GM23338 (cell line): ENCODE measurements at regions not wholly inside any gene's neighbourhood (a gene's known extent, or its start where the extent isn't known, plus 50 kb on each side); places are given as distances from the start of the nearest gene placed in this dataset.

Experiments
- CREB1 ChIP-seq: fragments of 250-450 bp; sonication (Bioruptor Pico); IDR thresholded peaks from 2 replicates; pipeline ENCODE4 v1.5.0; 2020; ENCODE audit warnings: low read depth, mild to moderate bottlenecking, moderate library complexity
- EZH2phosphoT487 ChIP-seq: fragments of 200-600 bp; sonication (generic); IDR thresholded peaks from one replicate; pipeline ENCODE4 v1.8.1; 2018; ENCODE audit warnings: antibody characterized with exemption; ENCODE audit not compliant: unreplicated experiment
- JUNB ChIP-seq: IDR thresholded peaks from one replicate; pipeline ENCODE4 v1.6.1; 2016; ENCODE audit warnings: antibody characterized with exemption; ENCODE audit not compliant: unreplicated experiment
- NANOG ChIP-seq: IDR thresholded peaks from 2 replicates; pipeline ENCODE4 v1.6.1; 2016; ENCODE audit warnings: antibody characterized with exemption, borderline replicate concordance
- POLR2AphosphoS5 ChIP-seq: IDR thresholded peaks from 2 replicates; pipeline ENCODE4 v1.6.1; 2016; ENCODE audit warnings: antibody characterized with exemption, low read depth
- STAT1 ChIP-seq: IDR thresholded peaks from one replicate; pipeline ENCODE4 v1.6.1; 2016; ENCODE audit warnings: antibody characterized with exemption; ENCODE audit not compliant: unreplicated experiment
- ZNF114 ChIP-seq: fragments of 250-450 bp; sonication (Bioruptor Pico); IDR thresholded peaks from 2 replicates; pipeline ENCODE4 v1.5.0; 2020; ENCODE audit warnings: mild to moderate bottlenecking, moderate library complexity
- ZNF331 ChIP-seq: fragments of 250-450 bp; sonication (Bioruptor Pico); IDR thresholded peaks from 2 replicates; pipeline ENCODE4 v1.5.0; 2020; ENCODE audit warnings: low read depth, mild to moderate bottlenecking, moderate library complexity
- TF ChIP-seq, protein P1 (sequence below): fragments of 250-450 bp; sonication (Bioruptor Pico); IDR thresholded peaks from 2 replicates; pipeline ENCODE4 v1.5.0; 2020; ENCODE audit warnings: mild to moderate bottlenecking, moderate library complexity
- TF ChIP-seq, protein P2 (sequence below), 2 experiments: fragments of 200-600 bp in 1 of 2; sonication (generic) in 1 of 2; conservative IDR thresholded peaks; 2 replicates each; pipeline versions ENCODE4 v1.5.1 to v1.6.1; 2016 to 2017; ENCODE audit warnings: antibody characterized with exemption in 2 of 2, low read depth in 2 of 2, mild to moderate bottlenecking in 2 of 2, moderate library complexity in 1 of 2

DNA sequence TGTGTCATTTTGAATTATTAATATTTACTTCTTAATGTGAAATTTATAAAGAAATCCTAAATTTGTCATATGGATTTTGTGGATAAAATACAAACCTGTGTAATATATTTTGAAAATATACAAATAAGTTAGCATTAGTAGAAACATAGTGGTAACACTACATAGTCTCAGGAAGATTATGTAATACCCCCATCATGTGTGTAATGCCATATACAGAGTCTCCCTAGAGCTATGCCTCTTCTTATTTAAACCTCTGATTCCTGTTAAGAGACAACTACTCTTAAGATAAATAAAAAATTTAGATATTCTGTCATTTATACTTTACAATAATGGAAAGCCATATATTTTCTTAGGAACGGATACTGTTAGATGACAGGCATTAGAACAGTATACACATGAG is 2012.0 kb upstream of the LRRTM1 start (continued):
- TF ChIP-seq, protein P1, sequence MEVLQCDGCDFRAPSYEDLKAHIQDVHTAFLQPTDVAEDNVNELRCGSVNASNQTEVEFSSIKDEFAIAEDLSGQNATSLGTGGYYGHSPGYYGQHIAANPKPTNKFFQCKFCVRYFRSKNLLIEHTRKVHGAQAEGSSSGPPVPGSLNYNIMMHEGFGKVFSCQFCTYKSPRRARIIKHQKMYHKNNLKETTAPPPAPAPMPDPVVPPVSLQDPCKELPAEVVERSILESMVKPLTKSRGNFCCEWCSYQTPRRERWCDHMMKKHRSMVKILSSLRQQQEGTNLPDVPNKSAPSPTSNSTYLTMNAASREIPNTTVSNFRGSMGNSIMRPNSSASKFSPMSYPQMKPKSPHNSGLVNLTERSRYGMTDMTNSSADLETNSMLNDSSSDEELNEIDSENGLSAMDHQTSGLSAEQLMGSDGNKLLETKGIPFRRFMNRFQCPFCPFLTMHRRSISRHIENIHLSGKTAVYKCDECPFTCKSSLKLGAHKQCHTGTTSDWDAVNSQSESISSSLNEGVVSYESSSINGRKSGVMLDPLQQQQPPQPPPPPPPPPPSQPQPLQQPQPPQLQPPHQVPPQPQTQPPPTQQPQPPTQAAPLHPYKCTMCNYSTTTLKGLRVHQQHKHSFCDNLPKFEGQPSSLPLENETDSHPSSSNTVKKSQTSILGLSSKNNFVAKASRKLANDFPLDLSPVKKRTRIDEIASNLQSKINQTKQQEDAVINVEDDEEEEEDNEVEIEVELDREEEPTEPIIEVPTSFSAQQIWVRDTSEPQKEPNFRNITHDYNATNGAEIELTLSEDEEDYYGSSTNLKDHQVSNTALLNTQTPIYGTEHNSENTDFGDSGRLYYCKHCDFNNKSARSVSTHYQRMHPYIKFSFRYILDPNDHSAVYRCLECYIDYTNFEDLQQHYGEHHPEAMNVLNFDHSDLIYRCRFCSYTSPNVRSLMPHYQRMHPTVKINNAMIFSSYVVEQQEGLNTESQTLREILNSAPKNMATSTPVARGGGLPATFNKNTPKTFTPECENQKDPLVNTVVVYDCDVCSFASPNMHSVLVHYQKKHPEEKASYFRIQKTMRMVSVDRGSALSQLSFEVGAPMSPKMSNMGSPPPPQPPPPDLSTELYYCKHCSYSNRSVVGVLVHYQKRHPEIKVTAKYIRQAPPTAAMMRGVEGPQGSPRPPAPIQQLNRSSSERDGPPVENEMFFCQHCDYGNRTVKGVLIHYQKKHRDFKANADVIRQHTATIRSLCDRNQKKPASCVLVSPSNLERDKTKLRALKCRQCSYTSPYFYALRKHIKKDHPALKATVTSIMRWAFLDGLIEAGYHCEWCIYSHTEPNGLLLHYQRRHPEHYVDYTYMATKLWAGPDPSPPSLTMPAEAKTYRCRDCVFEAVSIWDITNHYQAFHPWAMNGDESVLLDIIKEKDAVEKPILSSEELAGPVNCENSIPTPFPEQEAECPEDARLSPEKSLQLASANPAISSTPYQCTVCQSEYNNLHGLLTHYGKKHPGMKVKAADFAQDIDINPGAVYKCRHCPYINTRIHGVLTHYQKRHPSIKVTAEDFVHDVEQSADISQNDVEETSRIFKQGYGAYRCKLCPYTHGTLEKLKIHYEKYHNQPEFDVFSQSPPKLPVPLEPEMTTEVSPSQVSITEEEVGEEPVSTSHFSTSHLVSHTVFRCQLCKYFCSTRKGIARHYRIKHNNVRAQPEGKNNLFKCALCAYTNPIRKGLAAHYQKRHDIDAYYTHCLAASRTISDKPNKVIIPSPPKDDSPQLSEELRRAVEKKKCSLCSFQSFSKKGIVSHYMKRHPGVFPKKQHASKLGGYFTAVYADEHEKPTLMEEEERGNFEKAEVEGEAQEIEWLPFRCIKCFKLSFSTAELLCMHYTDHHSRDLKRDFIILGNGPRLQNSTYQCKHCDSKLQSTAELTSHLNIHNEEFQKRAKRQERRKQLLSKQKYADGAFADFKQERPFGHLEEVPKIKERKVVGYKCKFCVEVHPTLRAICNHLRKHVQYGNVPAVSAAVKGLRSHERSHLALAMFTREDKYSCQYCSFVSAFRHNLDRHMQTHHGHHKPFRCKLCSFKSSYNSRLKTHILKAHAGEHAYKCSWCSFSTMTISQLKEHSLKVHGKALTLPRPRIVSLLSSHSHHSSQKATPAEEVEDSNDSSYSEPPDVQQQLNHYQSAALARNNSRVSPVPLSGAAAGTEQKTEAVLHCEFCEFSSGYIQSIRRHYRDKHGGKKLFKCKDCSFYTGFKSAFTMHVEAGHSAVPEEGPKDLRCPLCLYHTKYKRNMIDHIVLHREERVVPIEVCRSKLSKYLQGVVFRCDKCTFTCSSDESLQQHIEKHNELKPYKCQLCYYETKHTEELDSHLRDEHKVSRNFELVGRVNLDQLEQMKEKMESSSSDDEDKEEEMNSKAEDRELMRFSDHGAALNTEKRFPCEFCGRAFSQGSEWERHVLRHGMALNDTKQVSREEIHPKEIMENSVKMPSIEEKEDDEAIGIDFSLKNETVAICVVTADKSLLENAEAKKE (CRISPR knock-in tag) = no peak
- TF ChIP-seq JUNB (no peak), NANOG (no peak), EZH2phosphoT487 (no peak), ZNF331 (CRISPR knock-in tag) (no peak), ZNF114 (CRISPR knock-in tag) (no peak), STAT1 (no peak), CREB1 (CRISPR knock-in tag) (no peak), POLR2AphosphoS5 (no peak)
- TF ChIP-seq, protein P2, sequence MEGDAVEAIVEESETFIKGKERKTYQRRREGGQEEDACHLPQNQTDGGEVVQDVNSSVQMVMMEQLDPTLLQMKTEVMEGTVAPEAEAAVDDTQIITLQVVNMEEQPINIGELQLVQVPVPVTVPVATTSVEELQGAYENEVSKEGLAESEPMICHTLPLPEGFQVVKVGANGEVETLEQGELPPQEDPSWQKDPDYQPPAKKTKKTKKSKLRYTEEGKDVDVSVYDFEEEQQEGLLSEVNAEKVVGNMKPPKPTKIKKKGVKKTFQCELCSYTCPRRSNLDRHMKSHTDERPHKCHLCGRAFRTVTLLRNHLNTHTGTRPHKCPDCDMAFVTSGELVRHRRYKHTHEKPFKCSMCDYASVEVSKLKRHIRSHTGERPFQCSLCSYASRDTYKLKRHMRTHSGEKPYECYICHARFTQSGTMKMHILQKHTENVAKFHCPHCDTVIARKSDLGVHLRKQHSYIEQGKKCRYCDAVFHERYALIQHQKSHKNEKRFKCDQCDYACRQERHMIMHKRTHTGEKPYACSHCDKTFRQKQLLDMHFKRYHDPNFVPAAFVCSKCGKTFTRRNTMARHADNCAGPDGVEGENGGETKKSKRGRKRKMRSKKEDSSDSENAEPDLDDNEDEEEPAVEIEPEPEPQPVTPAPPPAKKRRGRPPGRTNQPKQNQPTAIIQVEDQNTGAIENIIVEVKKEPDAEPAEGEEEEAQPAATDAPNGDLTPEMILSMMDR (conservative IDR thresholded peaks at IDR 0.05; ENCODE audit: low read depth in 2 of 2) = no peak
